HCT116 (cell line): ENCODE measurements at regions not wholly inside any gene's neighbourhood (a gene's known extent, or its start where the extent isn't known, plus 50 kb on each side); places are given as distances from the start of the nearest gene placed in this dataset.

Source experiments
- ATAC-seq: fragments of 200-7000 bp; cut with Tn5 transposase; 2 replicates; pipeline ENCODE4 v1.9.1; 2020; ENCODE audit warnings: mild to moderate bottlenecking, moderate library complexity
- BruUV-seq: library from RNA; stranded (reverse); fragments of 400-500 nt; replicated peaks from 2 replicates; lab custom pipeline; 2021; lab: Mats Ljungman, UMichigan
- CTCF ChIA-PET: fragments of 300-600 bp; sonication (Branson Sonifier 250); formaldehyde crosslinking; loops from one replicate; lab custom pipeline; 2021; ENCODE audit warnings: antibody characterized with exemption; lab: Charles Lee
- POLR2A ChIA-PET: fragments of 300-600, 350-600 bp; sonication (Branson Sonifier 250); formaldehyde crosslinking; loops from one replicate; lab custom pipeline; 2021; ENCODE audit warnings: antibody characterized with exemption; lab: Charles Lee
- RAD21 ChIA-PET, 2 experiments: fragments of 300-600 bp; sonication (Branson Sonifier 250); formaldehyde crosslinking; loops; one replicate each; lab custom pipeline; 2023; ENCODE audit warnings: low total read pairs in 2 of 2; ENCODE audit not compliant: uncharacterized antibody in 2 of 2, unreplicated experiment in 2 of 2, low non-redundant PET in 1 of 2; lab: Charles Lee
- DNase-seq: peaks from one replicate; pipeline ENCODE4 v3.0.0-alpha.2; 2010; ENCODE audit warnings: low read depth, low spot score
- H2AFZ ChIP-seq: fragments of 200-600 bp; shearing (Covaris generic), sonication (generic); 2 replicates; pipeline ENCODE4 v1.6.1; 2017; ENCODE audit warnings: low read depth, mixed run types, mixed read lengths, antibody characterized with exemption, low read length; ENCODE audit not compliant: poor library complexity, severe bottlenecking
- H3K27ac ChIP-seq: 2 replicates; pipeline ENCODE4 v1.5.1; 2012; ENCODE audit warnings: low read depth, low read length
- H3K27me3 ChIP-seq: fragments of 200-600 bp; sonication (generic); 2 replicates; pipeline ENCODE4 v1.6.1; 2016; ENCODE audit warnings: mixed run types, low read length, mixed read lengths; ENCODE audit not compliant: insufficient read depth
- H3K36me3 ChIP-seq, 2 experiments: fragments of 200-500 bp in 1 of 2; fragments of 200-600 bp in 1 of 2; sonication (Bioruptor generic) in 1 of 2; sonication (generic) in 1 of 2; 2 replicates each; pipeline versions ENCODE4 v1.5.1 to v1.6.1; 2014 to 2016; ENCODE audit warnings: low read length in 2 of 2, inconsistent platforms in 1 of 2, mixed read lengths in 1 of 2, mixed run types in 1 of 2; ENCODE audit not compliant: insufficient read depth in 2 of 2, control insufficient read depth in 1 of 2
- H3K4me1 ChIP-seq, 2 experiments: fragments of 200-600 bp in 1 of 2; sonication (generic) in 1 of 2; 2 replicates each; pipeline versions ENCODE4 v1.5.1 to v1.6.1; 2012 to 2017; ENCODE audit warnings: low read length in 2 of 2, inconsistent platforms in 1 of 2, mild to moderate bottlenecking in 1 of 2, mixed read lengths in 1 of 2, mixed run types in 1 of 2, moderate library complexity in 1 of 2; ENCODE audit not compliant: insufficient read depth in 2 of 2, control insufficient read depth in 1 of 2
- H3K4me2 ChIP-seq: fragments of 200-600 bp; sonication (generic); 2 replicates; pipeline ENCODE4 v1.6.1; 2017; ENCODE audit warnings: mixed run types, low read length, mixed read lengths
- H3K4me3 ChIP-seq, 2 experiments: fragments of 200-600 bp in 1 of 2; sonication (generic) in 1 of 2; replicated peaks in 1 of 2; 2 replicates each; pipeline ENCODE4 v1.5.1; 2011 to 2016; ENCODE audit warnings: low read length in 2 of 2, control low read depth in 1 of 2, low read depth in 1 of 2, mild to moderate bottlenecking in 1 of 2, mixed read lengths in 1 of 2, mixed run types in 1 of 2
- H3K79me2 ChIP-seq: fragments of 200-600 bp; sonication (generic); 2 replicates; pipeline ENCODE4 v1.6.1; 2017; ENCODE audit warnings: mild to moderate bottlenecking, mixed run types, low read length, moderate library complexity, mixed read lengths; ENCODE audit not compliant: insufficient read depth
- H3K9ac ChIP-seq: fragments of 200-600 bp; sonication (generic); 2 replicates; pipeline ENCODE4 v1.6.1; 2016; ENCODE audit warnings: low read length, mixed read lengths
- H3K9me2 ChIP-seq: fragments of 200-600 bp; sonication (generic), shearing (Covaris generic); 2 replicates; pipeline ENCODE4 v1.6.1; 2017; ENCODE audit warnings: mixed run types, mild to moderate bottlenecking, moderate library complexity; ENCODE audit not compliant: insufficient read depth
- H3K9me3 ChIP-seq, 2 experiments: fragments of 200-500 bp in 1 of 2; fragments of 200-600 bp in 1 of 2; sonication (Bioruptor generic) in 1 of 2; sonication (generic) in 1 of 2; 2 replicates each; pipeline ENCODE4 v1.6.1; 2014 to 2017; ENCODE audit warnings: low read length in 2 of 2, mixed read lengths in 2 of 2, inconsistent platforms in 1 of 2, low read depth in 1 of 2, mild to moderate bottlenecking in 1 of 2, mixed run types in 1 of 2, moderate library complexity in 1 of 2; ENCODE audit not compliant: control insufficient read depth in 1 of 2, insufficient read depth in 1 of 2
- H4K20me1 ChIP-seq: fragments of 200-600 bp; sonication (generic), shearing (Covaris generic); 2 replicates; pipeline ENCODE4 v1.6.1; 2017; ENCODE audit warnings: mixed run types, mild to moderate bottlenecking, moderate library complexity; ENCODE audit not compliant: insufficient read depth
- ATF3 ChIP-seq: IDR thresholded peaks from 2 replicates; pipeline ENCODE4 v1.6.1; 2012
- CEBPB ChIP-seq: IDR thresholded peaks from 2 replicates; pipeline ENCODE4 v1.6.1; 2012; ENCODE audit warnings: low read depth
- CTCF ChIP-seq, 3 experiments: fragments of 200-600 bp in 1 of 3; sonication (generic) in 1 of 3; IDR thresholded peaks in 2 of 3; conservative IDR thresholded peaks in 1 of 3; 2 replicates each; pipeline ENCODE4 v1.5.1; 2012 to 2017; ENCODE audit warnings: low read depth in 2 of 3, low read length in 2 of 3, antibody characterized with exemption in 1 of 3, borderline replicate concordance in 1 of 3, control low read depth in 1 of 3, mild to moderate bottlenecking in 1 of 3, mixed read lengths in 1 of 3, mixed run types in 1 of 3, moderate library complexity in 1 of 3; ENCODE audit not compliant: insufficient read depth in 1 of 3
- EGR1 ChIP-seq: IDR thresholded peaks from 2 replicates; pipeline ENCODE4 v1.6.1; 2012; ENCODE audit warnings: low read depth
- ELF1 ChIP-seq: IDR thresholded peaks from 2 replicates; pipeline ENCODE4 v1.6.1; 2012; ENCODE audit warnings: low read depth, borderline replicate concordance
- EZH2 ChIP-seq: fragments of 200-600 bp; sonication (generic); IDR thresholded peaks from 2 replicates; pipeline ENCODE4 v1.6.1; 2017; ENCODE audit warnings: antibody characterized with exemption, mixed run types
- FOSL1 ChIP-seq: IDR thresholded peaks from 2 replicates; pipeline ENCODE4 v1.6.1; 2012; ENCODE audit warnings: low read depth
- JUND ChIP-seq: IDR thresholded peaks from 2 replicates; pipeline ENCODE4 v1.6.1; 2012
- MAX ChIP-seq: IDR thresholded peaks from 2 replicates; pipeline ENCODE4 v1.6.1; 2012
- POLR2A ChIP-seq: IDR thresholded peaks from 2 replicates; pipeline ENCODE4 v1.7.0; 2011; ENCODE audit warnings: borderline replicate concordance; ENCODE audit not compliant: insufficient read depth, insufficient read length; ENCODE audit errors: extremely low read depth
- POLR2AphosphoS5 ChIP-seq: IDR thresholded peaks from 2 replicates; pipeline ENCODE4 v1.6.1; 2011; ENCODE audit warnings: mild to moderate bottlenecking, low read depth, low read length, moderate library complexity
- RAD21 ChIP-seq: IDR thresholded peaks from 2 replicates; pipeline ENCODE4 v1.6.1; 2012; ENCODE audit warnings: low read depth, mild to moderate bottlenecking
- REST ChIP-seq: IDR thresholded peaks from 2 replicates; pipeline ENCODE4 v1.6.1; 2012; ENCODE audit warnings: low read depth
- SRF ChIP-seq: IDR thresholded peaks from 2 replicates; pipeline ENCODE4 v1.6.1; 2012; ENCODE audit warnings: low read depth
- TCF7L2 ChIP-seq: IDR thresholded peaks from 2 replicates; pipeline ENCODE4 v1.7.0; 2011; ENCODE audit warnings: borderline replicate concordance, inconsistent platforms; ENCODE audit not compliant: insufficient read depth, insufficient read length; ENCODE audit errors: extremely low read depth
- YY1 ChIP-seq: IDR thresholded peaks from 2 replicates; pipeline ENCODE4 v1.6.1; 2011; ENCODE audit warnings: low read length, low read depth, moderate library complexity, mild to moderate bottlenecking; ENCODE audit not compliant: insufficient replicate concordance; ENCODE audit errors: extremely low read depth
- ZBTB33 ChIP-seq: IDR thresholded peaks from 2 replicates; pipeline ENCODE4 v1.6.1; 2011; ENCODE audit warnings: mild to moderate bottlenecking, low read length, moderate library complexity; ENCODE audit not compliant: insufficient replicate concordance; ENCODE audit errors: extremely low read depth
- ZFX ChIP-seq: fragments of 450-650 bp; IDR thresholded peaks from 2 replicates; pipeline ENCODE4 v1.6.1; 2017
- intact Hi-C: fragments of 100-400 bp; cut with micrococcal nuclease; formaldehyde crosslinking; loops from 2 replicates; pipeline ENCODE4 v1.10.0; 2022

- Histone ChIP-seq H3K9ac (no peak overlapping the region), H2AFZ (no peak overlapping the region), H3K27me3 (no peaks in the 10 kb centered on the region), H3K9me2 (no peaks in the 10 kb centered on the region), H3K9me3 (no peaks in the 10 kb centered on the region), H3K27ac (no peak overlapping the region), H3K4me1 (no peaks in the 10 kb centered on the region), H3K4me2 (no peak overlapping the region), H3K36me3 (no peaks in the 10 kb centered on the region), H4K20me1 (no peaks in the 10 kb centered on the region), H3K4me3 (no peak overlapping the region), H3K79me2 (no peaks in the 10 kb centered on the region)
- TF ChIP-seq EGR1: no peak
- TF ChIP-seq RAD21: no peak
- TF ChIP-seq POLR2AphosphoS5: no peak
- no peak for TF ChIP-seq ELF1
- TF ChIP-seq TCF7L2: no peak
- no peak for TF ChIP-seq REST
- no peak for TF ChIP-seq FOSL1
- no peak for TF ChIP-seq YY1
- TF ChIP-seq CEBPB: no peak
- TF ChIP-seq JUND: no peak
- no peak for TF ChIP-seq CTCF (IDR thresholded peaks at IDR 0.05 in 2 of 3, conservative IDR thresholded peaks at IDR 0.05 in 1 of 3; ENCODE audit: borderline replicate concordance in 1 of 3, insufficient read depth in 1 of 3, low read depth in 2 of 3, low read length in 2 of 3)
- TF ChIP-seq SRF: no peak
- TF ChIP-seq MAX: no peak
- TF ChIP-seq EZH2: no peak
- TF ChIP-seq ATF3: no peak
- TF ChIP-seq ZBTB33: no peak
- no peak for TF ChIP-seq POLR2A
- TF ChIP-seq ZFX: no peak
- intact Hi-C loops: no loop called here
- BruUV-seq: no TSS peak
- ChIA-PET RAD21 (interaction anchor here in 1 of 2 experiments (1.0 kb wide), 1 partner anchor 461 kb away, joined by 3 read pairs; no protein-coding TSS in a partner anchor), CTCF (no interaction called here), POLR2A (no interaction called here)
- DNase-seq (no peak), ATAC-seq (no peak)
Observed at GRCh38 chr12:87310126-87310525, 719.1 kb downstream of the C12orf50 start.
